WTC11 (cell line): ENCODE measurements at regions not wholly inside any gene's neighbourhood (a gene's known extent, or its start where the extent isn't known, plus 50 kb on each side); places are given as distances from the start of the nearest gene placed in this dataset.

Source experiments
- CBFB ChIP-seq: sonication (generic); formaldehyde crosslinking; IDR thresholded peaks from 2 replicates; pipeline ENCODE4 v1.8.1; 2022; ENCODE audit warnings: mild to moderate bottlenecking, low read depth, missing genetic modification reagents
- JUN ChIP-seq: sonication (generic); formaldehyde crosslinking; IDR thresholded peaks from 2 replicates; pipeline ENCODE4 v1.8.0; 2023; ENCODE audit warnings: mild to moderate bottlenecking, missing genetic modification reagents
- MAX ChIP-seq: sonication (generic); formaldehyde crosslinking; IDR thresholded peaks from 2 replicates; pipeline ENCODE4 v1.8.0; 2022; ENCODE audit warnings: mild to moderate bottlenecking, missing genetic modification reagents
- NFE2L1 ChIP-seq: sonication (generic); formaldehyde crosslinking; IDR thresholded peaks from 2 replicates; pipeline ENCODE4 v1.8.1; 2023; ENCODE audit warnings: missing genetic modification reagents
- OVOL2 ChIP-seq: fragments of 250-450 bp; sonication (Bioruptor Pico); IDR thresholded peaks from 2 replicates; pipeline ENCODE4 v1.9.0; 2021; ENCODE audit warnings: mild to moderate bottlenecking, borderline replicate concordance
- SOX15 ChIP-seq: fragments of 250-450 bp; sonication (Bioruptor Pico); IDR thresholded peaks from 2 replicates; pipeline ENCODE4 v1.9.0; 2021; ENCODE audit warnings: mild to moderate bottlenecking
- ZBTB21 ChIP-seq: sonication (generic); formaldehyde crosslinking; IDR thresholded peaks from 2 replicates; pipeline ENCODE4 v1.8.1; 2023; ENCODE audit warnings: mild to moderate bottlenecking, missing genetic modification reagents, borderline replicate concordance
- ZNF263 ChIP-seq: sonication (generic); formaldehyde crosslinking; IDR thresholded peaks from 2 replicates; pipeline ENCODE4 v1.8.1; 2022; ENCODE audit warnings: low read depth, mild to moderate bottlenecking, moderate library complexity, missing genetic modification reagents
- ZNF281 ChIP-seq: sonication (generic); formaldehyde crosslinking; IDR thresholded peaks from 2 replicates; pipeline ENCODE4 v1.8.0; 2023; ENCODE audit warnings: mild to moderate bottlenecking, missing genetic modification reagents
- TF ChIP-seq, protein P1 (sequence below): fragments of 200-600 bp; IDR thresholded peaks from 2 replicates; pipeline ENCODE4 v1.8.0; 2022; ENCODE audit warnings: antibody characterized with exemption
- TF ChIP-seq, protein P2 (sequence below): sonication (generic); formaldehyde crosslinking; IDR thresholded peaks from 2 replicates; pipeline ENCODE4 v1.8.0; 2022; ENCODE audit warnings: mild to moderate bottlenecking, missing genetic modification reagents
- TF ChIP-seq, protein P3 (sequence below): sonication (generic); formaldehyde crosslinking; IDR thresholded peaks from 2 replicates; pipeline ENCODE4 v1.8.1; 2023; ENCODE audit warnings: mild to moderate bottlenecking, missing genetic modification reagents, moderate library complexity
- TF ChIP-seq, protein P4 (sequence below): sonication (generic); formaldehyde crosslinking; IDR thresholded peaks from 2 replicates; pipeline ENCODE4 v1.8.0; 2022; ENCODE audit warnings: mild to moderate bottlenecking, missing genetic modification reagents
- TF ChIP-seq, protein P5 (sequence below): sonication (generic); formaldehyde crosslinking; IDR thresholded peaks from 2 replicates; pipeline ENCODE4 v1.8.1; 2022; ENCODE audit warnings: low read depth, mild to moderate bottlenecking, moderate library complexity, missing genetic modification reagents, borderline replicate concordance

DNA sequence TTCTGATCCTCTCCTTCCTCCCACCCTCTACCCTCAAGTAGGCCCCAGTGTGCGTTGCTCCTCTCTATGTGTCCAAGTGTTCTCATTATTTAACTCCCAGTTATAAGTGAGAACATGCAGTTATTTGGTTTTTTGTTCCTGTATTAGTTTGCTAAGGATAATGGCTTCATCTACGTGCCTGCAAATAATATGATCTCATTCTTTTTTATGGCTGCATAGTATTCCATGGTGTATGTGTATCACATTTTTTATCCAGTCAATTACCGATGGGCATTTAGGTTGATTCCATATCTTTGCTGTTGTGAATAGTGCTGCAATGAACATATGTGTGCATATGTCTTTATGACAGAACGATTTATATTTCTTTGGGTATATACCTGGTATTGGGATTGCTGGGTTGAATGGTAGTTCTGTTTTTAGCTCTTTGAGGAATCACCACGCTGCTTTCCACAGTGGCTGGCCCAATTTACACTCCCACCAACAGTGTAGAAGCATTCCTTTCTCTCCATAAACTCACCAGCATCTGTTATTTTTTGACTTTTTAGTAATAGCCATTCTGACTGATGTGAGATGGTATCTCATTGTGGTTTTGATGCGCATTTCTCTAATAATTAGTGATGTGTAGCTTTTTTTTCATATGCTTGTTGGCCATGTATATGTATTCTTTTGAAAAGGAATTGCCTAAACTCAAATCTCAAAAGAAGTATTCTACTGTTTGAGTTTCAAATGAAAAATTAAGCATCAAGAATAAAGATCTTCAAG lies 116.9 kb downstream of the ETS2 start:
- TF ChIP-seq JUN (CRISPR knock-in tag) (no peak), ZBTB21 (no peak), ZNF263 (CRISPR knock-in tag) (no peak), CBFB (CRISPR knock-in tag) (no peak), ZNF281 (no peak), MAX (CRISPR knock-in tag) (no peak), OVOL2 (CRISPR knock-in tag) (no peak), NFE2L1 (CRISPR knock-in tag) (no peak), SOX15 (CRISPR knock-in tag) (no peak)
- TF ChIP-seq, protein P1, sequence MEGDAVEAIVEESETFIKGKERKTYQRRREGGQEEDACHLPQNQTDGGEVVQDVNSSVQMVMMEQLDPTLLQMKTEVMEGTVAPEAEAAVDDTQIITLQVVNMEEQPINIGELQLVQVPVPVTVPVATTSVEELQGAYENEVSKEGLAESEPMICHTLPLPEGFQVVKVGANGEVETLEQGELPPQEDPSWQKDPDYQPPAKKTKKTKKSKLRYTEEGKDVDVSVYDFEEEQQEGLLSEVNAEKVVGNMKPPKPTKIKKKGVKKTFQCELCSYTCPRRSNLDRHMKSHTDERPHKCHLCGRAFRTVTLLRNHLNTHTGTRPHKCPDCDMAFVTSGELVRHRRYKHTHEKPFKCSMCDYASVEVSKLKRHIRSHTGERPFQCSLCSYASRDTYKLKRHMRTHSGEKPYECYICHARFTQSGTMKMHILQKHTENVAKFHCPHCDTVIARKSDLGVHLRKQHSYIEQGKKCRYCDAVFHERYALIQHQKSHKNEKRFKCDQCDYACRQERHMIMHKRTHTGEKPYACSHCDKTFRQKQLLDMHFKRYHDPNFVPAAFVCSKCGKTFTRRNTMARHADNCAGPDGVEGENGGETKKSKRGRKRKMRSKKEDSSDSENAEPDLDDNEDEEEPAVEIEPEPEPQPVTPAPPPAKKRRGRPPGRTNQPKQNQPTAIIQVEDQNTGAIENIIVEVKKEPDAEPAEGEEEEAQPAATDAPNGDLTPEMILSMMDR, result no peak
- TF ChIP-seq, protein P2, sequence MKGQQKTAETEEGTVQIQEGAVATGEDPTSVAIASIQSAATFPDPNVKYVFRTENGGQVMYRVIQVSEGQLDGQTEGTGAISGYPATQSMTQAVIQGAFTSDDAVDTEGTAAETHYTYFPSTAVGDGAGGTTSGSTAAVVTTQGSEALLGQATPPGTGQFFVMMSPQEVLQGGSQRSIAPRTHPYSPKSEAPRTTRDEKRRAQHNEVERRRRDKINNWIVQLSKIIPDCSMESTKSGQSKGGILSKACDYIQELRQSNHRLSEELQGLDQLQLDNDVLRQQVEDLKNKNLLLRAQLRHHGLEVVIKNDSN (CRISPR knock-in tag), result no peak
- TF ChIP-seq, protein P3, sequence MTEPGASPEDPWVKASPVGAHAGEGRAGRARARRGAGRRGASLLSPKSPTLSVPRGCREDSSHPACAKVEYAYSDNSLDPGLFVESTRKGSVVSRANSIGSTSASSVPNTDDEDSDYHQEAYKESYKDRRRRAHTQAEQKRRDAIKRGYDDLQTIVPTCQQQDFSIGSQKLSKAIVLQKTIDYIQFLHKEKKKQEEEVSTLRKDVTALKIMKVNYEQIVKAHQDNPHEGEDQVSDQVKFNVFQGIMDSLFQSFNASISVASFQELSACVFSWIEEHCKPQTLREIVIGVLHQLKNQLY (CRISPR knock-in tag), result no peak
- TF ChIP-seq, protein P4, sequence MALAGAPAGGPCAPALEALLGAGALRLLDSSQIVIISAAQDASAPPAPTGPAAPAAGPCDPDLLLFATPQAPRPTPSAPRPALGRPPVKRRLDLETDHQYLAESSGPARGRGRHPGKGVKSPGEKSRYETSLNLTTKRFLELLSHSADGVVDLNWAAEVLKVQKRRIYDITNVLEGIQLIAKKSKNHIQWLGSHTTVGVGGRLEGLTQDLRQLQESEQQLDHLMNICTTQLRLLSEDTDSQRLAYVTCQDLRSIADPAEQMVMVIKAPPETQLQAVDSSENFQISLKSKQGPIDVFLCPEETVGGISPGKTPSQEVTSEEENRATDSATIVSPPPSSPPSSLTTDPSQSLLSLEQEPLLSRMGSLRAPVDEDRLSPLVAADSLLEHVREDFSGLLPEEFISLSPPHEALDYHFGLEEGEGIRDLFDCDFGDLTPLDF, result no peak
- TF ChIP-seq, protein P5, sequence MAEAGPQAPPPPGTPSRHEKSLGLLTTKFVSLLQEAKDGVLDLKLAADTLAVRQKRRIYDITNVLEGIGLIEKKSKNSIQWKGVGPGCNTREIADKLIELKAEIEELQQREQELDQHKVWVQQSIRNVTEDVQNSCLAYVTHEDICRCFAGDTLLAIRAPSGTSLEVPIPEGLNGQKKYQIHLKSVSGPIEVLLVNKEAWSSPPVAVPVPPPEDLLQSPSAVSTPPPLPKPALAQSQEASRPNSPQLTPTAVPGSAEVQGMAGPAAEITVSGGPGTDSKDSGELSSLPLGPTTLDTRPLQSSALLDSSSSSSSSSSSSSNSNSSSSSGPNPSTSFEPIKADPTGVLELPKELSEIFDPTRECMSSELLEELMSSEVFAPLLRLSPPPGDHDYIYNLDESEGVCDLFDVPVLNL (CRISPR knock-in tag), result no peak
